Islet of Langerhans (tissue), 1 donor: ENCODE measurements at regions not wholly inside any gene's neighbourhood (a gene's known extent, or its start where the extent isn't known, plus 50 kb on each side); places are given as distances from the start of the nearest gene placed in this dataset.
"Not testable (repeated sequence)": the region's sequence is repeated elsewhere in the genome, so short reads cannot be mapped to it uniquely, and the experiment has no call there.

Experiments used
- FAIRE-seq: peaks from one replicate; lab custom pipeline; 2011; peaks lifted over from hg19 to GRCh38; lab: Jason Lieb, UNC

- no peak for FAIRE-seq
These were observed 107.0 kb upstream of the BMP2 start for GRCh38 chr20:6660441-6660840.

GRCh38 chr20:6658909-6659308 is 108.6 kb upstream of the BMP2 start:
- FAIRE-seq = not testable (repeated sequence)

- no peak for FAIRE-seq
These were observed 109.6 kb upstream of the BMP2 start for GRCh38 chr20:6657904-6658303.

GRCh38 chr20:6657111-6657510 is 110.4 kb upstream of the BMP2 start:
- no peak for FAIRE-seq

GRCh38 chr20:6654513-6655252 is 112.8 kb upstream of the BMP2 start:
- FAIRE-seq = no peak

GRCh38 chr20:6651561-6651960 is 115.9 kb upstream of the BMP2 start:
- FAIRE-seq = no peak

GRCh38 chr20:6651016-6651415 is 116.5 kb upstream of the BMP2 start:
- FAIRE-seq = no peak

- FAIRE-seq = no peak
These were observed 121.4 kb upstream of the BMP2 start for GRCh38 chr20:6646021-6646636.

- FAIRE-seq = no peak
These were observed 122.5 kb upstream of the BMP2 start for GRCh38 chr20:6644813-6645628.

- FAIRE-seq = no peak
These were observed 126.5 kb upstream of the BMP2 start for GRCh38 chr20:6641012-6641411.

GRCh38 chr20:6637160-6637579 is 130.3 kb upstream of the BMP2 start:
- no peak for FAIRE-seq

- FAIRE-seq = peak; percentile 99
These were observed 131.0 kb upstream of the BMP2 start for GRCh38 chr20:6636209-6637159.

- no peak for FAIRE-seq
These were observed 132.3 kb upstream of the BMP2 start for GRCh38 chr20:6635034-6635736.

GRCh38 chr20:6632187-6632586 is 135.3 kb upstream of the BMP2 start:
- FAIRE-seq = peak; percentile 21

- no peak for FAIRE-seq
These were observed 137.0 kb upstream of the BMP2 start for GRCh38 chr20:6630514-6630913.

- no peak for FAIRE-seq
These were observed 137.9 kb upstream of the BMP2 start for GRCh38 chr20:6629564-6629963.

- FAIRE-seq = no peak
These were observed 140.7 kb upstream of the BMP2 start for GRCh38 chr20:6626805-6627204.

- FAIRE-seq = no peak
These were observed 143.5 kb upstream of the BMP2 start for GRCh38 chr20:6623989-6624388.

GRCh38 chr20:6622041-6622440 is 145.4 kb upstream of the BMP2 start:
- FAIRE-seq = no peak

GRCh38 chr20:6618051-6618450 is 149.4 kb upstream of the BMP2 start:
- FAIRE-seq = no peak

- FAIRE-seq = no peak
These were observed 151.1 kb upstream of the BMP2 start for GRCh38 chr20:6616421-6616820.
